ENCODE measurements at regions not wholly inside any gene's neighbourhood (a gene's known extent, or its start where the extent isn't known, plus 50 kb on each side); places are given as distances from the start of the nearest gene placed in this dataset.

DNA sequence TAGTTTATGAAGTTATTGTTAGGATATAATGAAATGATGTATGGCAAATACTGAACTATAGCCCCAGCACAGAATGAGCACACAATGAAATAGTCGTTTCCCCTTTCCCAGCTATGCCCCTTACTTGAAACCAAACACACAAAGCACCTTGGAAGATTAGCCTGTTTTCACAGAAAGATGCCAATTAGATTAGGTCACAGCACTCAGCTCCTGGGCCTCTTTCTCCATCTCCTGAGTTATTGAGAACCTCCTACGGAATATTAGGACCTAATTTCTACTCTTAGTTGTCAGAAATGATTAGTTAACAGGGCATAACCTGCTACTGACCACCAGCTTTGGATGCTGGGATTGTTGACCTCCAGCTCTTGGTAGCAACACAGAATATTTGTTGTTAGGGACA lies 269.4 kb upstream of the ROPN1 start:
- Histone ChIP-seq H3K27ac (ENCODE audit: low read depth) (no peak overlapping the region), H3K4me1 (ENCODE audit: insufficient read depth) (no peaks in the 10 kb centered on the region), H3K36me3 (ENCODE audit: insufficient read depth) (no peaks in the 10 kb centered on the region), H3K4me3 (ENCODE audit: low read depth, low read length) (no peak overlapping the region)
- 77% methylated on average over 2 of the region's 2 CpGs for WGBS
- no peak for DNase-seq (ENCODE audit: extremely low spot score)

DNA sequence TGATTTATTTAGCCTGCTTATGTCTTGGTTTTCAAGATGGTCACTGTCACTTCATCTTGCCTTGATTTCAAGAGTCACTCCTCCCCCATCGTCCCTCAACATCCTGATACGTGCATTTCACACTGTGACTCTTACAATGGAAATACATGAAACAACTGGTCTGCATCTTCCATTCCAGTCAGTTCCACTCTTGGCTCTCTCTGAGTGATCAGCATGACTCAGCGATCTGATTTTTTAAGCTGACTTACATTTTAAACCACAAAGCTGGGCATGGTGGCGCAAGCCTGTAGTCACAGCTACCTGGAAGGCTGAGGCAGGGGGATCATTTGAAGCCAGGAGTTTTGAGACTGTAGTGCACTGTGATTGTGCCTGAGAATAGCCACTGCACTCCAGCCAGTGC lies 271.2 kb upstream of the ROPN1 start:
- Histone ChIP-seq H3K36me3 (ENCODE audit: insufficient read depth) (no peaks in the 10 kb centered on the region), H3K4me1 (ENCODE audit: insufficient read depth) (no peaks in the 10 kb centered on the region), H3K4me3 (ENCODE audit: low read depth, low read length) (no peak overlapping the region), H3K27ac (ENCODE audit: low read depth) (no peak overlapping the region)
- no peak for DNase-seq (ENCODE audit: extremely low spot score)
- 88% methylated on average over 4 of the region's 4 CpGs for WGBS

DNA sequence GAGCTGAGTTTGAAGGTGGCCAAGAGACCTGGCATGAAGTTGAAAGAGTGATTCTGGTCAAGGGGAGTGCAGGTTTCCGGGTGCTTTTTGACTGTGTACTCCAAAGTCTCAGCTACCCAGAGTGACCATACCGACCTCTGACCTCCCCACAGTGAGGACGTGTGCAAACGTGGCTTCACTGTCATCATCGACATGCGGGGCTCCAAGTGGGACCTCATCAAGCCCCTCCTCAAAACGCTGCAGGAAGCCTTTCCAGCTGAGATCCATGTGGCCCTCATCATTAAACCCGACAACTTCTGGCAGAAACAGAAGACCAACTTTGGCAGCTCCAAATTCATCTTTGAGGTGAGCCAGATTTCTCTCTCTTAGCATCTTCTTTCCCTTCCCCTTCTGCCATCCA lies 272.4 kb upstream of the ROPN1 start:
- Histone ChIP-seq H3K4me1 (ENCODE audit: insufficient read depth) (no peaks in the 10 kb centered on the region), H3K4me3 (ENCODE audit: low read depth, low read length) (no peak overlapping the region), H3K36me3 (ENCODE audit: insufficient read depth) (no peaks in the 10 kb centered on the region), H3K27ac (ENCODE audit: low read depth) (no peak overlapping the region)
- 84% methylated on average over 8 of the region's 8 CpGs for WGBS
- no peak for DNase-seq (ENCODE audit: extremely low spot score)

DNA sequence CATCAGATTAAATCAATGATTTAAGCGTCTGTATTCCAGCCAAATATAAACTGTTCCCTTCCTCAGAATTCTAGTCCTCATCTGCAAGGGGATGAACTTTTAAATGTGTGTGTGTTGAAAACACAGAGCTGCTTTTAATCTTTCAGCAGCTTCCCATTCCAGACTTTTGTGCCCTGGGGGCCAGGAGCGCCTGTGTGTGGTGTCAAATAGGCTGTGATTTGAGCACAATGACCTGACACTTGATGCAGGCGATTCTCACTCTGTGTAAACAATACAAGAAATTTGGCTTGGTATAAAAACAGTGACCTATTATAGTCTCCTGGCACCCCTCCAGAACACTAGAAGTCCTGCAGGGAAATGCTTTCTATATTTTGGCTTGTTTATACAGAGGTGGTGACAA lies 274.6 kb upstream of the ROPN1 start:
- DNase-seq (ENCODE audit: extremely low spot score) = no peak
- Histone ChIP-seq H3K27ac (ENCODE audit: low read depth) (no peak overlapping the region), H3K4me1 (ENCODE audit: insufficient read depth) (no peaks in the 10 kb centered on the region), H3K36me3 (ENCODE audit: insufficient read depth) (no peaks in the 10 kb centered on the region), H3K4me3 (ENCODE audit: low read depth, low read length) (no peak overlapping the region)
- WGBS = 32% methylated on average over 3 of the region's 3 CpGs

DNA sequence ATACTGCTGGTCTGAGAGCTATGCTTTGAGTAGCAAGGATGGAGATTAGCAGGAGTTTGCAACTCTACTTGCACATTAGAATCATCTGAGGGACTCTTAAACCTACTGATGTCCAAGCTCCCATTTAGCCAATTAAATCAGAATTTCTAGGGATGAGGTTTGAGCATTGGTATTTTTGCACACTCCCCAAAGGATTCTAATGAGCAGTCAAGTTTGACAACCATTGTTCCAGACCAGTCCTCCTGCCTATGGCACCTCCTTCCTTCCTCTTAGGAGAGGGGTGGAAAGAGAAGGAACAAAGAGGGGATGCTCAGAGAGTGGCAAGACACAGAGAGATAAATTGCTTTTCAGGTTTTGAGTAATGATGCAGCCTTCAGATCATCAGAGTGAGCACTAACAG lies 275.5 kb upstream of the ROPN1 start:
- no peaks in the 10 kb centered on the region for H3K36me3 ChIP-seq (ENCODE audit: insufficient read depth)
- no peak overlapping the region for H3K4me3 ChIP-seq (ENCODE audit: low read depth, low read length)
- no peak for DNase-seq (ENCODE audit: extremely low spot score)
- no peaks in the 10 kb centered on the region for H3K4me1 ChIP-seq (ENCODE audit: insufficient read depth)
- no peak overlapping the region for H3K27ac ChIP-seq (ENCODE audit: low read depth)

DNA sequence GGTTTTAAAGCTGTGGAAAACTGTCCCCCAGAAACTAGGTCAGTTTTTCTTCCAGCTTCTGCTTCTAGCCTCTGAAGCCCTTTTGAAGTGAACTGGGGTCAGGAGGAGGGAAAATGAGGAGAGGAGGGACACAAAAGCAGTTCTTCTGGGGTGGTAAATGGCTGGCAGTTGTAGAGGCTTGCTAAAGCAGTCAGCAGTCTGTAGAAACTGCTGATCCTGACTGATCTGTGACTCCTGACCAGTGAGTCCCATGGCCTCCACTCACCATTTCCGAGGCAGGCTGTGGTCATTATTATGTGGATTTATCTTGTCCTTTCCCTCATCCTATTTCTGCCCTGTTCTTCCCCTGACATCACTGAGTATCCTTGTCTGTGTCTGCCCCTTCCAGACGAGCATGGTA lies 276.4 kb upstream of the ROPN1 start:
- no peak for DNase-seq (ENCODE audit: extremely low spot score)
- no peaks in the 10 kb centered on the region for H3K4me1 ChIP-seq (ENCODE audit: insufficient read depth)
- no peak overlapping the region for H3K4me3 ChIP-seq (ENCODE audit: low read depth, low read length)
- H3K27ac ChIP-seq (ENCODE audit: low read depth) = no peak overlapping the region
- no peaks in the 10 kb centered on the region for H3K36me3 ChIP-seq (ENCODE audit: insufficient read depth)
- WGBS = 78% methylated on average over 2 of the region's 2 CpGs

DNA sequence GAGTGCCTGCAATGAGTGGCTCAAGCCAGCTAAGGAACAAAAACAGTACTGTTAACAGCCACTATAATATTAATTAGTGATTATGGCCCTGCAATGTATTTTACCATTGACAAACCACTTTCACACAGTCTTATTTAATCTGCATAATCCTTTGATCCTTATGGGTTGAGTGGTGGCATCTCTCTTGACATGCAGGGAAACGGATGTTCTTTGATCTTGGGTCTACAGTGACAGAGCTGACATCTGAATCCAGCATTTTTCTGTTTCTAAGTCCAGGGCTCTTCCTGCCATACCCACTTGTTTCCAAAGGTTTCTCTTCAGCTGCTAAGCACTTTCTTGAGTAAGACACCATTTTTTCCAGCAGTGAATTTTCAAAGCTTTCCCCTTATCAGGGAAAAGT lies 277.7 kb upstream of the ROPN1 start:
- H3K27ac ChIP-seq (ENCODE audit: low read depth) = no peak overlapping the region
- H3K4me3 ChIP-seq (ENCODE audit: low read depth, low read length) = no peak overlapping the region
- 63% methylated on average over 1 of the region's 1 CpG for WGBS
- DNase-seq (ENCODE audit: extremely low spot score) = no peak
- no peaks in the 10 kb centered on the region for H3K36me3 ChIP-seq (ENCODE audit: insufficient read depth)
- H3K4me1 ChIP-seq (ENCODE audit: insufficient read depth) = no peaks in the 10 kb centered on the region

DNA sequence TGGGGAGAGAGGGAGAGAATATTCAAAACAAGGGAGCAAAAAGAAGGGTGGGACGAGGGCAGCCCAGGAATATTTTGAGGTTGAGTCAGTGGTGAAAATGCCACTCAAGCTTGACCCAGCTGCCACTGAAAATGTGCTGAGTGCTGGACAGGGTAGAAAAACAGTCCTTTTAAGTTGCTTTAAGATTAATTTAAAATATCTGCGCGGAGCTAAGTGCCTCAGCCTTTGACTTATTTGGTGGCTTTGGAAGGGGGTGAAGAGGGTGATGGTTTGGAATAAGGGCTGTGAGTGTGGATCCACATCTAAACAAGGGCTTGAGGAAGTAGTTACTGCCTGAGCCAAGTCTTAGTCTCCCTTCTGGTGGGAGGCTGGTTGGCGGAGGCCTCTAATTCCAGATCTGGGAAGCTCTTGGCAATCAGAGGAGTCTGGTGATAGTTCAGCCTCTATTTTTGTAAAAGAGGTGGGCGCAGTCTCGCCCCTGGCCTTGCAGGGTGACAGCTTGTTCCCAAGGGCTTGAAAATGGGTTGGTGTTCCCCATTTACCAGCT lies 280.8 kb upstream of the ROPN1 start:
- Histone ChIP-seq H3K4me1 (ENCODE audit: insufficient read depth) (no peaks in the 10 kb centered on the region), H3K36me3 (ENCODE audit: insufficient read depth) (no peaks in the 10 kb centered on the region), H3K27ac (ENCODE audit: low read depth) (no peak overlapping the region), H3K4me3 (ENCODE audit: low read depth, low read length) (no peak overlapping the region)
- WGBS = 73% methylated on average over 6 of the region's 6 CpGs
- DNase-seq (ENCODE audit: extremely low spot score) = no peak

DNA sequence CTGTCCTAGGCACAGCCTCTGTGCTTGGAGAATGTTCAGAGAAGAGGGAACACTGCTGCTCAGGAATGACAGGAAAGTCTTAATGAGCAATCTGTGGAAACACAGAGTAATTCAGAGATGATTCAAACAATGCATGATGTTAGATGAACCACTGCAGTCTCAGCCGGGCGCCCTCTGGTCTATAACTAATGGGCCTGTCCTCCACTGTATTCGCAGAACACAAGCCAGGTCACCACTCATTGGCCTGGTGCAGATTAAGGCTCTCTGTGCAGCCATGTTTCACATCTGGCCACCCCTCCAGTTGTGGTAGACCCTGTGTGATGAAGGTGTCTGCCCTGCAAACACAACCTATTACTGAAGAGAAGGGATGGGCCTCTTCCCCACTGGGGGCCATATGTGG lies 281.7 kb upstream of the ROPN1 start:
- no peak for DNase-seq (ENCODE audit: extremely low spot score)
- WGBS = 91% methylated on average over 3 of the region's 3 CpGs
- Histone ChIP-seq H3K27ac (ENCODE audit: low read depth) (no peak overlapping the region), H3K4me1 (ENCODE audit: insufficient read depth) (no peaks in the 10 kb centered on the region), H3K4me3 (ENCODE audit: low read depth, low read length) (no peak overlapping the region), H3K36me3 (ENCODE audit: insufficient read depth) (no peaks in the 10 kb centered on the region)

DNA sequence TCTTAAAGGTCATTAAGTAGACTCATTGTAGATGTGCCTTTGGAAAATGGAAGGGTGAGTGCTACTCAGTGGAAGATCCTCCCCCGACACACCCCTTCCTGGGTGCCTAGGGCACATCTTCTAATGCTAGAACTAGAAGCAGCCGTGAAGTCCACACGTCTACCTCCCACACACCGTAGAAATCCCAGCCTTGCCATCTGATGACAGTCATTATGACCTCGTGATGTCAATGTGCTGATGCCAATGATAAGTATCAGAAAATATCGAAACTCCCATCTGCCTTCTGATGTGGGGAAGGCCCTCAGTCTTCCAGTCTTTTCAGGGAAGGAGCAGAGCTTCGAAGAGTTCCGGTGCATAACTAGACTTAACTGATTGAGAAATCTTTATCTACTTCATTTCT lies 282.1 kb upstream of the ROPN1 start:
- DNase-seq (ENCODE audit: extremely low spot score) = no peak
- Histone ChIP-seq H3K36me3 (ENCODE audit: insufficient read depth) (no peaks in the 10 kb centered on the region), H3K4me1 (ENCODE audit: insufficient read depth) (no peaks in the 10 kb centered on the region), H3K27ac (ENCODE audit: low read depth) (no peak overlapping the region), H3K4me3 (ENCODE audit: low read depth, low read length) (no peak overlapping the region)
- WGBS = 96% methylated on average over 8 of the region's 8 CpGs

DNA sequence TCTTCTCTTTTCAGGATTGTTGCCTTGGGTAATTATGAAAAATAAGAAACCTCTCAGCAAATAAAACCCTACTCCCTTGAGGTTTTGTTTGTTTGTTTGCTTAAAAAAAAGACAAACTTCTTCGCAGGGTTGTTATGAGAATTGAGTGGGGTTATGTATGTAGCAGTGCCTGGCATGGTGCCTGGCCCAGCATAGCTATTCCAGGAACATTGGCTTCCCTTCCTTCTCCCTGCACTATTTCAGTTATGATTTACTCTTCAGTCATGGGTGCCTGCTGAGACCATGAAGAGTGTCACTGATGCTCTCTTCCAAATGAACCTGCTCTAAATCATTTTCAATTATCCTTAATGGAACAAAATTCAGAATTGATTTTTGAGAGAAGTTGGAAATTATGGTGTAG lies 283.5 kb upstream of the ROPN1 start:
- no peaks in the 10 kb centered on the region for H3K4me1 ChIP-seq (ENCODE audit: insufficient read depth)

DNA sequence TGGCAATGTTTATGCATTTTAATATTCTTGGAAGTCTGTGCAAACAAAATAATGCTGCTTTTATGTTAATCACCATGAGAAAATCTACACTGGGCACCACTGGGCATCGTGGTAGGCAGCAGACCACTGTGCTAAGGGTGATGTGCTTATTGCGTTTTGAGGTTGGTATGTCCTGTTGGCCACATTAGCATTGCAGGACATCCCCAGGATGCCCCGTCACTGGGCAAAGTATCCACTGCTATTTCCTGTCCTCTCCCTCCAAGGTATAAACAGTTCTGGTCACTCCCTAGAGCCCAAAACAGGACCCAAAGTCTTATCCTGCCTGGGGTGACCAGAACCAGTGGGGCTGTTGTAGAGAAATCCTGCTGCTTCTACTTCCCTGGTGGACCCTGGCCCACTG lies 284.2 kb upstream of the ROPN1 start:
- no peak overlapping the region for H3K27ac ChIP-seq (ENCODE audit: low read depth)
- DNase-seq (ENCODE audit: extremely low spot score) = no peak
- H3K4me1 ChIP-seq (ENCODE audit: insufficient read depth) = no peaks in the 10 kb centered on the region
- 84% methylated on average over 3 of the region's 3 CpGs for WGBS
- H3K36me3 ChIP-seq (ENCODE audit: insufficient read depth) = no peaks in the 10 kb centered on the region
- no peak overlapping the region for H3K4me3 ChIP-seq (ENCODE audit: low read depth, low read length)

More for the DNA sequence above, 283.5 kb upstream of the ROPN1 start:
- H3K36me3 ChIP-seq (ENCODE audit: insufficient read depth) = no peaks in the 10 kb centered on the region
- no peak overlapping the region for H3K4me3 ChIP-seq (ENCODE audit: low read depth, low read length)
- H3K27ac ChIP-seq (ENCODE audit: low read depth) = no peak overlapping the region
- no peak for DNase-seq (ENCODE audit: extremely low spot score)
- WGBS = 30% methylated on average over 1 of the region's 1 CpG

DNA sequence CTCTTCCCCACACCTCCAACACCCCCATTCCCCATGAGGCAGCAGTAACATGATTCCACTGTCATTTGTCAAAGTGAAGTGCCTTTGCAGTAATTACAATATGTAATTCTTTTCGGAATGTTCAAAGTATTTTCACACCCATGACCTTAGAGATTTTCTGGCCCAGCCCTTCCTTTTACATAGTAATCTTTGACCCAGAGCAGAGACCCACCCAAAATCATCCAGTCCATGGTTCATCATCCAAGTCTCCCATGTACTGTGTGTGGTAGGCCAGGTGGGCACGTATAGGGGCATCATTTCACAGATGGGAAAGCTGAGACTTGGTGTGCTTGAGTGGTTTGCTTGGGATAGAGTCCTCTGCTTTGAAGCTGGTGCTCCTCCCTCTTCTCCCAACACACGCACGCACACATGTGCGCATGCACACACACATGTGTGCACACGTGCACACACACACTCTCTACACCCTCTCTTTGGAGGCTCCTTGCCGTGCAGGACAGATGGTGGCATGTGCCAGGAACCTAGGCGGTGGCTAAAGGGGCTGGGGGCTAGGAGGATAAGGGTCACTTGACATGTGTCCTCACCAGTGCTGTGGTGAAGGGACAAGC lies 284.7 kb upstream of the ROPN1 start:
- no peak for DNase-seq (ENCODE audit: extremely low spot score)
- WGBS = 93% methylated on average over 8 of the region's 8 CpGs
- Histone ChIP-seq H3K4me3 (ENCODE audit: low read depth, low read length) (no peak overlapping the region), H3K4me1 (ENCODE audit: insufficient read depth) (no peaks in the 10 kb centered on the region), H3K27ac (ENCODE audit: low read depth) (no peak overlapping the region), H3K36me3 (ENCODE audit: insufficient read depth) (no peaks in the 10 kb centered on the region)

DNA sequence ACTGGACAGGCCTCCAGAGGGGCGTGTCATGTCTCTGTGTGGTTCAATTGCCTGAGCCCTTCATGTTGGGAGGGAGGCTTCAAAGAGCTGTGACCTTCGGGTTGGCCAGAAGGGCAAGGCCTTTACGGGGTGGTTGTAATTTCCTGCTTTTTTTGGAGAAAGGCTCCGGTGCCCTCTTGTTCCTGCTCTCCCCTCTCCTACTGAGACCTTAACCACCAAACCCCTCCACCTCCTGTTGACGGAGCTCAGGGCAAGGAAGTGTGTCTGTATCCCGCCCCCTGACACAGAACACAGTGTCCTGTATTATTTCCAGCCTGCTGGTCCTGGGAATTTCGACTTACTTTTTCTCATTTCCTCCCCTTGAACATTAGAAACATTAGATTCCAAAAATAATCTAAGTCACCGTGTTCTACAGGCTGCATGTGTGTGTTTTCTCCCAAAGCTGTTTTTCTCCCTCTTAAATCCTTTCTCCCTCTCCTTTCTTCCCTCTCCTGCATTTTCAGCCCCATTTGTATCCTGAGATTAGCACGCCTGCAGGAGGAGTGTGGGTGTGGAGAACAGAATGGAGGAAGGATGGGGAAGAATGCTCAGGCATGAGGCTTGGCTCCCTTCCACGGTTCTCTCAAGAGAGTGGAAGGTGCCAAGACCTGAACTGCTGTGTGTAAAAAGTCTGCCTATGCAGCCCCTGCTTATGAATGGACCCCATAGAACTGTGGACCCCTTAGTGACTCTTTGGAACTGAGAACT lies 285.4 kb upstream of the ROPN1 start:
- Histone ChIP-seq H3K27ac (ENCODE audit: low read depth) (no peak overlapping the region), H3K4me3 (ENCODE audit: low read depth, low read length) (no peak overlapping the region), H3K36me3 (ENCODE audit: insufficient read depth) (no peaks in the 10 kb centered on the region), H3K4me1 (ENCODE audit: insufficient read depth) (no peaks in the 10 kb centered on the region)
- no peak for DNase-seq (ENCODE audit: extremely low spot score)
- 60% methylated on average over 10 of the region's 10 CpGs for WGBS

Measured in urinary bladder (tissue), 3 donors.